ENCODE measurements at regions not wholly inside any gene's neighbourhood (a gene's known extent, or its start where the extent isn't known, plus 50 kb on each side); places are given as distances from the start of the nearest gene placed in this dataset.
"Not testable (repeated sequence)": the region's sequence is repeated elsewhere in the genome, so short reads cannot be mapped to it uniquely, and the experiment has no call there.

GRCh38 chr14:82805892-82806825 is 1272.5 kb upstream of the SEL1L start:
- Mint-ChIP-seq H3K27ac (no peak overlapping the region), H3K4me3 (no peak overlapping the region), H3K9me3 (peaks cover 13 to 15% of the 10 kb centered on the region in 2 donors), H3K4me1 (no peaks in the 10 kb centered on the region), H3K27me3 (ENCODE audit: low read depth in 2 of 2) (no peaks in the 10 kb centered on the region), H3K36me3 (no peaks in the 10 kb centered on the region)
- no peak for ATAC-seq
- no peak for TF ChIP-seq CTCF (IDR thresholded peaks at IDR 0.05)
- H3K27me3 ChIP-seq (ENCODE audit: control insufficient read depth, insufficient read depth, low read length), result no peaks in the 10 kb centered on the region
- H3K4me1 ChIP-seq (ENCODE audit: control insufficient read depth, insufficient read depth, low read length), result no peaks in the 10 kb centered on the region
- H3K9me3 ChIP-seq (ENCODE audit: control insufficient read depth, insufficient read depth, low read length), result peaks cover 1% of the 10 kb centered on the region
- DNase-seq, result no peak
- no peak overlapping the region for H3K4me3 ChIP-seq (ENCODE audit: low read length)
- H3K36me3 ChIP-seq (ENCODE audit: control insufficient read depth, insufficient read depth, low read length), result no peaks in the 10 kb centered on the region
- no peak overlapping the region for H3K27ac ChIP-seq (ENCODE audit: low read length)
- 73% methylated on average over 5 of the region's 7 CpGs for WGBS (ENCODE audit: insufficient coverage)
- intact Hi-C loops (cut with micrococcal nuclease), result no loop called here

- no peaks in the 10 kb centered on the region for H3K36me3 Mint-ChIP-seq
- H3K4me3 ChIP-seq (ENCODE audit: low read length), result no peak overlapping the region
- no peak overlapping the region for H3K27ac ChIP-seq (ENCODE audit: low read length)
- H3K27me3 ChIP-seq (ENCODE audit: control insufficient read depth, insufficient read depth, low read length), result no peaks in the 10 kb centered on the region
- no peaks in the 10 kb centered on the region for H3K27me3 Mint-ChIP-seq (ENCODE audit: low read depth in 2 of 2)
- no peak for TF ChIP-seq CTCF (IDR thresholded peaks at IDR 0.05)
- no peaks in the 10 kb centered on the region for H3K36me3 ChIP-seq (ENCODE audit: control insufficient read depth, insufficient read depth, low read length)
- no peak overlapping the region for H3K4me3 Mint-ChIP-seq
- no peak overlapping the region for H3K27ac Mint-ChIP-seq
- peaks cover 8 to 10% of the 10 kb centered on the region in 2 donors for H3K9me3 Mint-ChIP-seq
- DNase-seq, result no peak
- ATAC-seq, result no peak
- no peaks in the 10 kb centered on the region for H3K4me1 Mint-ChIP-seq
- H3K9me3 ChIP-seq (ENCODE audit: control insufficient read depth, insufficient read depth, low read length), result no peaks in the 10 kb centered on the region
- H3K4me1 ChIP-seq (ENCODE audit: control insufficient read depth, insufficient read depth, low read length), result no peaks in the 10 kb centered on the region
- intact Hi-C loops (cut with micrococcal nuclease), result no loop called here
- WGBS (ENCODE audit: insufficient coverage), result 91% methylated on average over 2 of the region's 2 CpGs
These were observed 1277.6 kb upstream of the SEL1L start for GRCh38 chr14:82811246-82811645.

GRCh38 chr14:82814339-82814738 is 1280.7 kb upstream of the SEL1L start:
- peaks cover 10 to 13% of the 10 kb centered on the region in 2 donors for H3K9me3 Mint-ChIP-seq
- H3K4me3 Mint-ChIP-seq; H3K27me3 Mint-ChIP-seq (ENCODE audit: low read depth in 2 of 2); H3K27ac ChIP-seq (ENCODE audit: low read length); H3K9me3 ChIP-seq (ENCODE audit: control insufficient read depth, insufficient read depth, low read length); DNase-seq; H3K27ac Mint-ChIP-seq; ATAC-seq; H3K27me3 ChIP-seq (ENCODE audit: control insufficient read depth, insufficient read depth, low read length); H3K4me1 ChIP-seq (ENCODE audit: control insufficient read depth, insufficient read depth, low read length); H3K36me3 Mint-ChIP-seq; H3K4me1 Mint-ChIP-seq; intact Hi-C loops (cut with micrococcal nuclease); H3K4me3 ChIP-seq (ENCODE audit: low read length); H3K36me3 ChIP-seq (ENCODE audit: control insufficient read depth, insufficient read depth, low read length): not testable (repeated sequence)
- 92% methylated on average over 17 of the region's 28 CpGs for WGBS (ENCODE audit: insufficient coverage)

- DNase-seq (no peak), ATAC-seq (no peak)
- Mint-ChIP-seq H3K27me3 (ENCODE audit: low read depth in 2 of 2) (no peaks in the 10 kb centered on the region), H3K36me3 (no peaks in the 10 kb centered on the region), H3K9me3 (peaks cover 0 to 10% of the 10 kb centered on the region in 2 donors), H3K4me3 (no peak overlapping the region), H3K4me1 (no peaks in the 10 kb centered on the region), H3K27ac (no peak overlapping the region)
- Histone ChIP-seq H3K9me3 (ENCODE audit: control insufficient read depth, insufficient read depth, low read length) (peaks cover 2% of the 10 kb centered on the region), H3K36me3 (ENCODE audit: control insufficient read depth, insufficient read depth, low read length) (no peaks in the 10 kb centered on the region), H3K4me1 (ENCODE audit: control insufficient read depth, insufficient read depth, low read length) (no peaks in the 10 kb centered on the region), H3K27me3 (ENCODE audit: control insufficient read depth, insufficient read depth, low read length) (no peaks in the 10 kb centered on the region), H3K27ac (ENCODE audit: low read length) (no peak overlapping the region), H3K4me3 (ENCODE audit: low read length) (no peak overlapping the region)
- intact Hi-C loops (cut with micrococcal nuclease), result no loop called here
- no peak for TF ChIP-seq CTCF (IDR thresholded peaks at IDR 0.05)
- 84% methylated on average over 2 of the region's 4 CpGs for WGBS (ENCODE audit: insufficient coverage)
These were observed 1296.9 kb upstream of the SEL1L start for GRCh38 chr14:82830596-82830995.

Measured in natural killer cell (primary cell).